ENCODE measurements at regions not wholly inside any gene's neighbourhood (a gene's known extent, or its start where the extent isn't known, plus 50 kb on each side); places are given as distances from the start of the nearest gene placed in this dataset.

DNA sequence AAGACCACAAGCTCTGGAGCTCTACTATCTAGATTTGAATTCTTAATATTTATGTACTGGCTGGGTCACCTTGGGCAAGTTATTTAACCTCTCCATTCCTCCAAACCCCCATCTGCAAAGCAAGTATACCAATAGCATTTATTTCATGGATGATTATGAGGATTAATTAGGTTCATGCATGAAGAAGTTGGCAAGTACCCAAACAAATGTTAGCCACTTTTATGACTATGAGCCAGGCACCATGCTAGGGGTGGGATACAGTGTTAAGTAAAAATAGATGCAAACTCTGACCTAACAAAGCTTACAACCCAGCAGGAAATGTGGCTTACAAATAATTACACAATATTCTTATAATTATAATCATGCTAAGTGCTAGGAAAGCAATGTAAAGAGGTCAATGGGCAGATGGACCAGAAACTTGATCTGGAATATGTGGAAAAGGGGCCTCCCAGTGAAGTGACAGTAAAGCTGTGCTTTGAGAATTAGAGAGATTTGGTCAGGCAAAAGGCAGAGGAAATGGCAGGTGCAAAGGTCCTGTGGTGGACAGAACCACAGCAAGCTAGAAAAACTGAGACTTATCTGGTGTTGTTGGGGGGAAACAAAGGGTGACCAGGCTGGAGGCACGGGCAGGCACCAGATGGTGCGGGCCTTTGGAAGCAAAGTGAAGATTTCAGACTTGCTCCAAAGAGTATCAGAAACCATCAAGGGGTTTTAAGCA, 525.2 kb upstream of the TRPC7 start (continued):
- TF ChIP-seq, protein P1, sequence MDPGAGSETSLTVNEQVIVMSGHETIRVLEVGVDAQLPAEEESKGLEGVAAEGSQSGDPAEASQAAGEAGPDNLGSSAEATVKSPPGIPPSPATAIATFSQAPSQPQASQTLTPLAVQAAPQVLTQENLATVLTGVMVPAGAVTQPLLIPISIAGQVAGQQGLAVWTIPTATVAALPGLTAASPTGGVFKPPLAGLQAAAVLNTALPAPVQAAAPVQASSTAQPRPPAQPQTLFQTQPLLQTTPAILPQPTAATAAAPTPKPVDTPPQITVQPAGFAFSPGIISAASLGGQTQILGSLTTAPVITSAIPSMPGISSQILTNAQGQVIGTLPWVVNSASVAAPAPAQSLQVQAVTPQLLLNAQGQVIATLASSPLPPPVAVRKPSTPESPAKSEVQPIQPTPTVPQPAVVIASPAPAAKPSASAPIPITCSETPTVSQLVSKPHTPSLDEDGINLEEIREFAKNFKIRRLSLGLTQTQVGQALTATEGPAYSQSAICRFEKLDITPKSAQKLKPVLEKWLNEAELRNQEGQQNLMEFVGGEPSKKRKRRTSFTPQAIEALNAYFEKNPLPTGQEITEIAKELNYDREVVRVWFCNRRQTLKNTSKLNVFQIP (CRISPR knock-in tag; IDR thresholded peaks at IDR 0.05; ENCODE audit: borderline replicate concordance, low read depth): no peak
- TF ChIP-seq BACH2 (CRISPR knock-in tag; IDR thresholded peaks at IDR 0.05; ENCODE audit: borderline replicate concordance) (no peak), OSR1 (CRISPR knock-in tag; IDR thresholded peaks at IDR 0.05) (no peak), ZC3H10 (CRISPR knock-in tag; IDR thresholded peaks at IDR 0.05) (no peak), ISL1 (CRISPR knock-in tag; IDR thresholded peaks at IDR 0.05) (no peak)
- TF ChIP-seq, protein P2, sequence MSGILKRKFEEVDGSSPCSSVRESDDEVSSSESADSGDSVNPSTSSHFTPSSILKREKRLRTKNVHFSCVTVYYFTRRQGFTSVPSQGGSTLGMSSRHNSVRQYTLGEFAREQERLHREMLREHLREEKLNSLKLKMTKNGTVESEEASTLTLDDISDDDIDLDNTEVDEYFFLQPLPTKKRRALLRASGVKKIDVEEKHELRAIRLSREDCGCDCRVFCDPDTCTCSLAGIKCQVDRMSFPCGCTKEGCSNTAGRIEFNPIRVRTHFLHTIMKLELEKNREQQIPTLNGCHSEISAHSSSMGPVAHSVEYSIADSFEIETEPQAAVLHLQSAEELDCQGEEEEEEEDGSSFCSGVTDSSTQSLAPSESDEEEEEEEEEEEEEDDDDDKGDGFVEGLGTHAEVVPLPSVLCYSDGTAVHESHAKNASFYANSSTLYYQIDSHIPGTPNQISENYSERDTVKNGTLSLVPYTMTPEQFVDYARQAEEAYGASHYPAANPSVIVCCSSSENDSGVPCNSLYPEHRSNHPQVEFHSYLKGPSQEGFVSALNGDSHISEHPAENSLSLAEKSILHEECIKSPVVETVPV (CRISPR knock-in tag; IDR thresholded peaks at IDR 0.05): no peak
- TF ChIP-seq, protein P3, sequence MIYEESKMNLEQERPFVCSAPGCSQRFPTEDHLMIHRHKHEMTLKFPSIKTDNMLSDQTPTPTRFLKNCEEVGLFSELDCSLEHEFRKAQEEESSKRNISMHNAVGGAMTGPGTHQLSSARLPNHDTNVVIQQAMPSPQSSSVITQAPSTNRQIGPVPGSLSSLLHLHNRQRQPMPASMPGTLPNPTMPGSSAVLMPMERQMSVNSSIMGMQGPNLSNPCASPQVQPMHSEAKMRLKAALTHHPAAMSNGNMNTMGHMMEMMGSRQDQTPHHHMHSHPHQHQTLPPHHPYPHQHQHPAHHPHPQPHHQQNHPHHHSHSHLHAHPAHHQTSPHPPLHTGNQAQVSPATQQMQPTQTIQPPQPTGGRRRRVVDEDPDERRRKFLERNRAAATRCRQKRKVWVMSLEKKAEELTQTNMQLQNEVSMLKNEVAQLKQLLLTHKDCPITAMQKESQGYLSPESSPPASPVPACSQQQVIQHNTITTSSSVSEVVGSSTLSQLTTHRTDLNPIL (CRISPR knock-in tag; IDR thresholded peaks at IDR 0.05; ENCODE audit: low read depth): no peak

- TF ChIP-seq, protein P4, sequence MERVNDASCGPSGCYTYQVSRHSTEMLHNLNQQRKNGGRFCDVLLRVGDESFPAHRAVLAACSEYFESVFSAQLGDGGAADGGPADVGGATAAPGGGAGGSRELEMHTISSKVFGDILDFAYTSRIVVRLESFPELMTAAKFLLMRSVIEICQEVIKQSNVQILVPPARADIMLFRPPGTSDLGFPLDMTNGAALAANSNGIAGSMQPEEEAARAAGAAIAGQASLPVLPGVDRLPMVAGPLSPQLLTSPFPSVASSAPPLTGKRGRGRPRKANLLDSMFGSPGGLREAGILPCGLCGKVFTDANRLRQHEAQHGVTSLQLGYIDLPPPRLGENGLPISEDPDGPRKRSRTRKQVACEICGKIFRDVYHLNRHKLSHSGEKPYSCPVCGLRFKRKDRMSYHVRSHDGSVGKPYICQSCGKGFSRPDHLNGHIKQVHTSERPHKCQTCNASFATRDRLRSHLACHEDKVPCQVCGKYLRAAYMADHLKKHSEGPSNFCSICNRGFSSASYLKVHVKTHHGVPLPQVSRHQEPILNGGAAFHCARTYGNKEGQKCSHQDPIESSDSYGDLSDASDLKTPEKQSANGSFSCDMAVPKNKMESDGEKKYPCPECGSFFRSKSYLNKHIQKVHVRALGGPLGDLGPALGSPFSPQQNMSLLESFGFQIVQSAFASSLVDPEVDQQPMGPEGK (CRISPR knock-in tag; IDR thresholded peaks at IDR 0.05; ENCODE audit: borderline replicate concordance): no peak
- TF ChIP-seq ZNF8 (CRISPR knock-in tag; IDR thresholded peaks at IDR 0.05) (no peak), PPARA (CRISPR knock-in tag; IDR thresholded peaks at IDR 0.05; ENCODE audit: borderline replicate concordance) (no peak)
- TF ChIP-seq, protein P5, sequence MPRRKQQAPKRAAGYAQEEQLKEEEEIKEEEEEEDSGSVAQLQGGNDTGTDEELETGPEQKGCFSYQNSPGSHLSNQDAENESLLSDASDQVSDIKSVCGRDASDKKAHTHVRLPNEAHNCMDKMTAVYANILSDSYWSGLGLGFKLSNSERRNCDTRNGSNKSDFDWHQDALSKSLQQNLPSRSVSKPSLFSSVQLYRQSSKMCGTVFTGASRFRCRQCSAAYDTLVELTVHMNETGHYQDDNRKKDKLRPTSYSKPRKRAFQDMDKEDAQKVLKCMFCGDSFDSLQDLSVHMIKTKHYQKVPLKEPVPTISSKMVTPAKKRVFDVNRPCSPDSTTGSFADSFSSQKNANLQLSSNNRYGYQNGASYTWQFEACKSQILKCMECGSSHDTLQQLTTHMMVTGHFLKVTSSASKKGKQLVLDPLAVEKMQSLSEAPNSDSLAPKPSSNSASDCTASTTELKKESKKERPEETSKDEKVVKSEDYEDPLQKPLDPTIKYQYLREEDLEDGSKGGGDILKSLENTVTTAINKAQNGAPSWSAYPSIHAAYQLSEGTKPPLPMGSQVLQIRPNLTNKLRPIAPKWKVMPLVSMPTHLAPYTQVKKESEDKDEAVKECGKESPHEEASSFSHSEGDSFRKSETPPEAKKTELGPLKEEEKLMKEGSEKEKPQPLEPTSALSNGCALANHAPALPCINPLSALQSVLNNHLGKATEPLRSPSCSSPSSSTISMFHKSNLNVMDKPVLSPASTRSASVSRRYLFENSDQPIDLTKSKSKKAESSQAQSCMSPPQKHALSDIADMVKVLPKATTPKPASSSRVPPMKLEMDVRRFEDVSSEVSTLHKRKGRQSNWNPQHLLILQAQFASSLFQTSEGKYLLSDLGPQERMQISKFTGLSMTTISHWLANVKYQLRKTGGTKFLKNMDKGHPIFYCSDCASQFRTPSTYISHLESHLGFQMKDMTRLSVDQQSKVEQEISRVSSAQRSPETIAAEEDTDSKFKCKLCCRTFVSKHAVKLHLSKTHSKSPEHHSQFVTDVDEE (CRISPR knock-in tag; IDR thresholded peaks at IDR 0.05): no peak
- ATAC-seq: no peak
Observed at GRCh38 chr5:136886608-136887007, 521.3 kb upstream of the TRPC7 start.

DNA sequence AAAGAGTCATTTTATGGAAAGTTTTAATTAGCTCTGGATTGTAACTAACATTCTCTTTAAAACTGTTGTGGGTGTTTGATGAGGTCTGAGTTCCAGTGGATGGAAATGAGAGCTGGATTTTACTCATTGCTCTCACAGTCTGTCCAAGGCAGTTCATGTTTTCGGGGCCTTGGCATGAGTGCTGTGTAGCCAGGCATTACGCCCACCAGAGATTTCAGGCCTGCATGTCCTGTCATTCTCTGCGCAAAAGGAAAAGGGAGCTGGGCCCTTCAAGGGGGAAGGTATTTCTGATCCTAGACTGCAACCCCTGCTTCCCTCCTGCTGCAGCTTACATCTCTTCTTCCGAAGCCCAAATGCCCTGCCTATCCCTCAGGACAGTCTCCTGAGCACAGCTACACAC, 499.6 kb upstream of the TRPC7 start:
- TF ChIP-seq, protein P3 (CRISPR knock-in tag; IDR thresholded peaks at IDR 0.05; ENCODE audit: low read depth): no peak
- TF ChIP-seq, protein P1 (CRISPR knock-in tag; IDR thresholded peaks at IDR 0.05; ENCODE audit: borderline replicate concordance, low read depth): no peak
- TF ChIP-seq RARB (CRISPR knock-in tag; IDR thresholded peaks at IDR 0.05): no peak
- no peak for TF ChIP-seq ESRRG (CRISPR knock-in tag; IDR thresholded peaks at IDR 0.05)
- TF ChIP-seq ZNF8 (CRISPR knock-in tag; IDR thresholded peaks at IDR 0.05): no peak
- TF ChIP-seq ZNF70 (CRISPR knock-in tag; IDR thresholded peaks at IDR 0.05): no peak
- no peak for TF ChIP-seq BACH2 (CRISPR knock-in tag; IDR thresholded peaks at IDR 0.05; ENCODE audit: borderline replicate concordance)
- no peak for TF ChIP-seq ARNTL (CRISPR knock-in tag; IDR thresholded peaks at IDR 0.05; ENCODE audit: borderline replicate concordance, low read depth)
- TF ChIP-seq ZC3H10 (CRISPR knock-in tag; IDR thresholded peaks at IDR 0.05): no peak
- TF ChIP-seq PPARA (CRISPR knock-in tag; IDR thresholded peaks at IDR 0.05; ENCODE audit: borderline replicate concordance): no peak
- no peak for TF ChIP-seq CSDC2 (CRISPR knock-in tag; IDR thresholded peaks at IDR 0.05)
- TF ChIP-seq ZNF565 (CRISPR knock-in tag; conservative IDR thresholded peaks at IDR 0.05; ENCODE audit: low read depth): no peak
- no peak for TF ChIP-seq OSR1 (CRISPR knock-in tag; IDR thresholded peaks at IDR 0.05)
- TF ChIP-seq GLIS3 (CRISPR knock-in tag; IDR thresholded peaks at IDR 0.05): no peak
- ATAC-seq: no peak

Measured in SK-N-SH treated with all-trans-retinoic acid at 6 μM for 48 hours (cell line).